ENCODE measurements at regions not wholly inside any gene's neighbourhood (a gene's known extent, or its start where the extent isn't known, plus 50 kb on each side); places are given as distances from the start of the nearest gene placed in this dataset.
A peak's percentile ranks its signal among the peaks of the same experiment; 100 is the strongest.
"Not testable (repeated sequence)": the region's sequence is repeated elsewhere in the genome, so short reads cannot be mapped to it uniquely, and the experiment has no call there.

DNA sequence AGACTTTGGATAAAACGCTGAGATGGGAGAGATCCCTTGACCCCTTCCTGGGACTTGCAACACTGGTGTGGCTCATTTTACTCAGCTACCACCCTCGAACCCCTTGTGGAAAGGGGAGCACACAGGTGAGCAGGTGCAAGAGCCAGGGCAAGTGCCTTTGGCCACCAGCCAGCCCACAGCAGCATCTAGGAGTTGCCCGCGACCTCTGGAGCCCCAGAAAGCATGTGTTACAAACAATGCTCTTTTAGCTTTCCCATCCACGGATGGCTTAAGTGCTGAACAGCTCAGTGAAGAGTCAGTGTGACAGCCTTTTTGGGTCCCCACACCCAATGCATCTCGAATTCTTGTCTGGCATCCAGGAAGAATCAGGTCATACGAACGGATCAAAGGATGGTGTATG, 197.8 kb downstream of the MEMO1 start:
- DNase-seq (ENCODE audit: low spot score): no peak

DNA sequence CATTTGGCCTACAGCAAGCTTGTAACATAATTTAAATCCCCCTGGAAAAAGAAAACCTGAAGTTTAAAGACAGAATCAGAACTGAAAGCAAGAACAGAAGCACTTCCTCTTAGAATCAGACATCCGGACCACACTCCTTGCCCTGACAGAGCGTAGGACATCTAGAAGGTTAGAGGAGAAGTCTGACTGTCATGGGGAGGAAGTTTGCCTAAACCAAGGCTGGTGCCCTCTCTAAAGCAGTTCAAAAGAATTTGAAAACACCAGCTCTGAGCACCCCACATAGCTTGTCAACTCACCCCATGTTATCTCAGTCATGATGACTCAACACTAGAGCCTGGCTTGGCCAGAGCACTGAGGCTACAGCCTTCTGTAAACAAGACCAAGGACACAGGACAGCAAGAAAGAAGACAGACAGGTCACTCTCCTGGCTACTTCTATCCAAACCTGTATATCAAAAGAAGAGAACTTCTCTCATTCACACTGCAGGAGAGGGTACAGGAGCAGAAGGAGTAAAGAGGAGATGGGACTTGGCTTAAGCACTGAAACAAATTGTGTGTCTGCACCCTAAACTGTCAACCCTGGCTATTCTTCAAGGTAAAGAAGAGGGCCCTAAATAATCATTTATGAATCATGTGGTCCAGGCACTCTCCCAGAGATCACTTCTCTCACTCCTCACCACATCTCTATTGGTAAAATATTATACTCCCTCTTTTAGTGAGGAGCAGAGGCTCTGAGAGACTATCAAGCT, 198.6 kb downstream of the MEMO1 start:
- DNase-seq (ENCODE audit: low spot score): peak; percentile 76

- DNase-seq (ENCODE audit: low spot score): no peak
These were observed 199.3 kb downstream of the MEMO1 start for GRCh38 chr2:31811482-31811881.

GRCh38 chr2:31810200-31810917, 200.4 kb downstream of the MEMO1 start:
- DNase-seq (ENCODE audit: low spot score): no peak

DNA sequence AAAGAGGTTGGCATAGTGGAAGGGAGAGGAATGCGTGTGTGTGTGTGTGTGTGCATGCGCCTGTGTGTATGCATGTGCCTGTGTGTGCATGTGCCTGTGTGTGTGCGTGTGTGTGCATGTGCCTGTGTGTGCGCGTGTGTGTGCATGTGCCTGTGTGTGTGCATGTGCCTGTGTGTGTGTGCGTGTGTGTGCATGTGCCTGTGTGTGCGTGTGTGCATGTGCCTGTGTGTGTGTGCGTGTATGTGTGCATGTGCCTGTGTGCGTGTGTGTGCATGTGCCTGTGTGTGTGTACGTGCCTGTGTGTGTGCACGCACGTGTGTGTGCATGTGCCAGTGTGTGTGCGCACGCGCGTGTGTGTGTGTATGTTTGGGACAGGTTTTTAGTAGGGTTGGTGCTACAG, 205.1 kb downstream of the MEMO1 start:
- DNase-seq (ENCODE audit: low spot score): no peak

- not testable (repeated sequence) for DNase-seq (ENCODE audit: low spot score)
These were observed 207.2 kb downstream of the MEMO1 start for GRCh38 chr2:31803481-31804153.

DNA sequence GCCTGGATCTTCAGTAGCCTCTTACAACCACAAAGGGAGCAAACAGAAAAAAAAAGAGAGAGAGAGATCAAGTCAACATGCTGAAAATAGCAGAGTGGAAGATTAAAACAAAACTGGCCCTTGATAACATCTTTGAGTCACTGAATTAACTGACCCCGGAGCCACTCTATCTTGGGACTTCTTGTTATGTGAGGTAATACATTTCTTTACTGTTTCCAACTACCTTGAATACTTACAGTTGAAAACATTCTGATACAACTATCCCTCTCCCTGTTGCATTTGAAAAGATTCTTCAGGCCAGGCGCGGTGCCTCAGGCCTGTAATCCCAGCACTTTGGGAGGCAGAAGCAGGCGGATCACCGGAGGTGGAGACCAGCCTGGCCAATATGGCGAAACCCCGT, 208.1 kb downstream of the MEMO1 start:
- no peak for DNase-seq (ENCODE audit: low spot score)

DNA sequence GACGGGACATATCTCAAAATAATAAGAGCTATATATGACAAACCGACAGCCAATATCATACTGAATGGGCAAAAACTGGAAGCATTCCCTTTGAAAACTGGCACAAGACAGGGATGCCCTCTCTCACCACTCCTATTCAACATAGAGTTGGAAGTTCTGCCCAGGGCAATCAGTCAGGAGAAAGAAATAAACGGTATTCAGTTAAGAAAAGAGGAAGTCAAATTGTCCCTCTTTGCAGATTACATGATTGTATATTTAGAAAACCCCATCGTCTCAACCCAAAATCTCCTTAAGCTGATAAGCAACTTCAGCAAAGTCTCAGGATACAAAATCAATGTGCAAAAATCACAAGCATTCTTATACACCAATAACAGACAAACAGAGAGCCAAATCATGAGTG, 211.5 kb downstream of the MEMO1 start:
- not testable (repeated sequence) for DNase-seq (ENCODE audit: low spot score)

DNA sequence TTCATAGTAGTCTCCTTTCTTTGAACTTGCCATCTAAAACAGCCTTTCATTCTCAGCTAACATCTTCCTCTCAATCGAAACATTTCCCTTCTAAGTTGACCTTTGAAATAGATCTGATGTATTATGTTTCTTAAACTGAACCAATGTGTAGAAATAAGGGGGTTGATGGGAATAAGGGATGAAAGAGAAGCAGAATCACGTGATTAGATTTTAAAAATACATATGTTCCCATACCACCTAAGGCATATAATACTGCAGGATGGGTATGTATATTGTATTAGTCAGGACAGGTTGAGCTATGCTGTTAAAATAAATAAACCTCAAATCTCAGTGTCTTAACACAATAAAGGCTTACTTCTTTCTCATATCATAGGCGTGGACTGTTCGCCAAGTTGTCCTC, 207.5 kb upstream of the SRD5A2 start:
- DNase-seq (ENCODE audit: low spot score): no peak

DNA sequence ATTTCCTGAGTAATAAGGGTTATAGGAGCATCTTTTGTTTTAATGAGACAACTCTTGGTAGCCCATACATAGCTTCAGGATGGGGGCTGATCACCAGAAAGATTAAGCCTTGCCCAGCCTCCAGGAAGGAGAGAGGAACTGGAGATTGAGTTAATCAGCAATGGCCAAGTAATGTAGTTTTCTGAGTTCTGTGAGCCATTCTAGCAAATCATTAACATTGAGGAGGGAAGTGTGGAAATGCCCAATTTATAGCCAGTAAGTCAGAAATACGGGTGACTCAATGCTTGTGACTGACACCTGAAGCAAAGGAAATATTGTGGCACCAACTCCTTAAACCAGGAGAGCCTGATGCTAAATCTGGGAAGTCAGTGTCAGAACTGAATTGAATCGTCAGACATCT, 205.1 kb upstream of the SRD5A2 start:
- DNase-seq (ENCODE audit: low spot score): no peak

GRCh38 chr2:31784868-31785267, 204.1 kb upstream of the SRD5A2 start:
- DNase-seq (ENCODE audit: low spot score): no peak

DNA sequence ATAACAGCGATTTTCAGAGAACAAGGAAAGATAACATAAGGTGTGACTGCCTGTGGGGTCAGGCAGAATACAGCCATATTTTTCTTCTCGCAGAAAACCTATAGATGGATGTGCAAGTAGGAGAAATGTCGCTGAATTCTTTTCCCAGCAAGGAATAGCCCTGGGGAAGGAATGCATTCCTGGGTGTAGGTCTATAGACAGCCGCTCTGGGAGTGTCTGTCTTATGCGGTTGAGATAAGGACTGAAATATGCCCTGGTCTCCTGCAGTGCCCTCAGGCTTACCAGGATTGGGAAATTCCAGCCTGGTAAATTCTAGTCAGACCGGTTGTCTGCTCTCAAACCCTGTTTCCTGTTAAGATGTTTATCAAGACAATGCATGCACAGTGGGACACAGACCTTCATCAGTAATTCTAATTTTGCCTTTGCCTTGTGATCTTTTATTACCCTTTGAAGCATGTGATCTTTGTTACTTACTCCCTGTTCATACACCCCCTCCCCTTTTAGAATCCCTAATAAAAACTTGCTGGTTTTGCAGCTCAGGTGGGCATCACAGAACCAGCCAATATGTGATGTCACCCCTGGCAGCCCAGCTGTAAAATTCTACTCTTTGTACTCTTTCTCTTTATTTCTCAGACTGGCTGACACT, 202.8 kb upstream of the SRD5A2 start:
- DNase-seq (ENCODE audit: low spot score): not testable (repeated sequence)

- no peak for DNase-seq (ENCODE audit: low spot score)
These were observed 197.4 kb upstream of the SRD5A2 start for GRCh38 chr2:31778153-31778552.

DNA sequence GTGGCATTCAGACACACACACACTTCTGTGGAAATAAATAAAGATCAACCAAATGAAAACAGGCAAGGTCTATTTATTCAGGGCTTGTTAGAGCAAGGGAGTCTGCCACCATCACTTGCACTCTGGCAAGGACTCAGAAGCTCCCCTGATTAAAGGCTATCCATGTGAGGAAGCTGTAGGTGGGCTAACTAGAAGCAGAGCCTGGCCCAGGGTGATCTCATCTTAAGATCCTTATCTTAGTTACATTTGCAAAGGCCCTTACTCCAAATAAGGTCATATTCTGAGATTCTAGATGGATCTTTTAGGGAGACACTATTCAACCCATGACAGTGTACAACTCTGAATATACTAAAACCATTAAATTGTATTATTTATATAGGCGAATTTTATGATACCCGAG, 190.0 kb upstream of the SRD5A2 start:
- DNase-seq (ENCODE audit: low spot score): no peak

- no peak for DNase-seq (ENCODE audit: low spot score)
These were observed 184.6 kb upstream of the SRD5A2 start for GRCh38 chr2:31765078-31765945.

DNA sequence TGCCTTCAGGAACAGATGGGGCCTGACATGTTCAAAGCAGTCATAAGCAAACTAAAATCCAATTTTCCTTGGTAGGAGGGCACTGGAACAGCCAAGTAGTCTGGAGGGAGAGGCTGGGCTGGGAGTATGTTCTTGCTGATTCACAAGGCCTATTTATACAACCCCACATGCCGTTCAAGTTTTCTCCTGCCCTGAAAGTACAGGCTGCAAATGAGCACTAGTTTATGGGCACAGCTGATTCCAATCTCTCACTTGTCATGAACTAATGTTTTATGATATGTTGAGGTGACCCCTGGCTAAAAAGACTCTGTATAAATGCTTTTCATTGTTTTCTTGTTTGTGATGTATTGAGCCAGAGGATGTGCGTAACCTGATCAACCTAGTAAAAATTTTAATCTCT, 183.4 kb upstream of the SRD5A2 start:
- peak; percentile 1 for DNase-seq (ENCODE audit: low spot score)

DNA sequence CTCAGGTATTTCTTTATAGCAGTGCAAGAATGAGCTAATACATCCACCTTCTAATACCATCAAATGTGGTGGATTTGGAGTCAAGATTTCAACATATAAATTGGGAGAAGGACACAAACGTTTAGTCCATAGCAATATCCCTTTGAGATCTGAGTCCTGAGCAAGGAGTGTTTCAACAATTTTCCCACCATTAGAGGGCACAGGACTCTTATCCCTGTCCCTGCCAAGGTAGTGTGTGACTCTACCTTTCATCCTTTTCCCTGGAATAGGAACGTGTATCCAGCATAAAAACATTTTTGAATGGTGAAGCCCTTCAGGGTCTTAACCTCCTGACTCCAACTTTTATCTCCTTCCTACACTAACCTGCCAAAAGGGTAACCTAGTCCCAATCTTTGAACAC, 181.3 kb upstream of the SRD5A2 start:
- DNase-seq (ENCODE audit: low spot score): no peak

DNA sequence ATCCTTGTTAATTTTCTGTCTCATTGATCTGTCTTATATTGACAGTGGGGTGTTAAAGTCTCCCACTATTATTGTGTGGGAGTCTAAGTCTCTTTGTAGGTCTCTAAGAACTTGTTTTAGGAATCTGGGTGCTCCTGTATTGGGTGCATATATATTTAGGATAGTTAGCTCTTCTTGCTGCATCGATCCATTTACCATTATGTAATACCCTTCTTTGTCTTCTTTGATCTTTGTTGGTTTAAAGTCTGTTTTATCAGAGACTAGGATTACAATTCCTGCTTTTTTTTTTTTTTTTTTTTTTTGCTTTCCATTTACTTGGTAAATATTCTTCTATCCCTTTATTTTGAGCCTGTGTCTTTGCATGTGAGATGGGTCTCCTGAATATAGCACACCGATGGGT, 176.6 kb upstream of the SRD5A2 start:
- DNase-seq (ENCODE audit: low spot score): not testable (repeated sequence)

- not testable (repeated sequence) for DNase-seq (ENCODE audit: low spot score)
These were observed 168.0 kb upstream of the SRD5A2 start for GRCh38 chr2:31748746-31749145.

- no peak for DNase-seq (ENCODE audit: low spot score)
These were observed 167.3 kb upstream of the SRD5A2 start for GRCh38 chr2:31748041-31748440.

DNA sequence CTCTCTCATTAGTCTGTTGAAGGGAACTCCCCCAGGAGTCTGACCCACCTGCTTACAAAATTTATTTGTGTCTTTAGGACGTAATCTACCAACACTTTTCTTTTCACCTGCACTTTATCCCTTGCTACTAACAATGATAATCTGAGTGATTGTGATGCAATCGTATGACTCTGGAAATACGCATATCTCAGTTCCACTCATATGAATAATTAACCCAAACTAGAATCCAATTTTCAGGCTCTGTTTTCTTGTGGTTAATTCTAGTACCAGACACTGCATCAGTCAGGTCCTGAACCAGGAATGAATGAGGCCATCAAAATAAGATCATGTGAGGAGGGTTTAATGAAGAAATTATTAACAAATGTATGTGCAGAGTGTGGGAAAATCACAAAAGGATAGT, 158.4 kb upstream of the SRD5A2 start:
- no peak for DNase-seq (ENCODE audit: low spot score)
